CD4-positive, CD25-positive, alpha-beta regulatory T cell (primary cell): ENCODE measurements at regions not wholly inside any gene's neighbourhood (a gene's known extent, or its start where the extent isn't known, plus 50 kb on each side); places are given as distances from the start of the nearest gene placed in this dataset.

Source experiments
- ATAC-seq, 2 donors: fragments of 150-1000 bp; cut with Tn5 transposase; one replicate each; pipeline ENCODE4 v1.10.0; 2021; ENCODE audit warnings: low read depth in 2 of 2, moderate number of reproducible peaks in 2 of 2, moderate library complexity in 1 of 2
- DNase-seq, 3 donors: peaks; one replicate each; pipeline versions ENCODE4 v3.0.0 to v3.0.0-alpha.2; 2012 to 2022; ENCODE audit warnings: mixed read lengths in 1 of 3
- H3K27ac ChIP-seq: one replicate; pipeline ENCODE4 v1.7.0; 2013; ENCODE audit warnings: mild to moderate bottlenecking, low read length; ENCODE audit not compliant: insufficient read depth, poor library complexity, severe bottlenecking
- H3K27me3 ChIP-seq: one replicate; pipeline ENCODE4 v1.7.0; 2013; ENCODE audit warnings: low read length; ENCODE audit not compliant: control insufficient read depth, insufficient read depth
- H3K36me3 ChIP-seq: one replicate; pipeline ENCODE4 v1.7.0; 2013; ENCODE audit warnings: mild to moderate bottlenecking, low read length, moderate library complexity; ENCODE audit not compliant: control insufficient read depth, insufficient read depth
- H3K4me1 ChIP-seq: 2 replicates; pipeline ENCODE4 v1.7.0; 2013; ENCODE audit warnings: mild to moderate bottlenecking, low read length; ENCODE audit not compliant: insufficient read depth, control insufficient read depth, poor library complexity, severe bottlenecking
- H3K4me3 ChIP-seq: one replicate; pipeline ENCODE4 v1.7.0; 2013; ENCODE audit warnings: low read depth, mild to moderate bottlenecking, low read length, moderate library complexity
- H3K9me3 ChIP-seq, 2 experiments: 1 replicate in 1 of 2; 2 replicates in 1 of 2; pipeline ENCODE4 v1.7.0; 2013; ENCODE audit warnings: low read length in 2 of 2, mild to moderate bottlenecking in 1 of 2, moderate library complexity in 1 of 2; ENCODE audit not compliant: control insufficient read depth in 2 of 2
- H3K27ac Mint-ChIP-seq, 3 donors: one replicate each; pipeline ENCODE4 v1.8.0; 2020 to 2022; ENCODE audit warnings: mild to moderate bottlenecking in 3 of 3, mixed read lengths in 3 of 3, moderate library complexity in 2 of 3
- H3K27me3 Mint-ChIP-seq: one replicate; pipeline ENCODE4 v1.8.0; 2022; ENCODE audit warnings: mild to moderate bottlenecking, mixed read lengths
- H3K36me3 Mint-ChIP-seq: one replicate; pipeline ENCODE4 v1.8.0; 2020; ENCODE audit warnings: mixed read lengths
- H3K4me1 Mint-ChIP-seq, 4 donors: one replicate each; pipeline ENCODE4 v1.8.0; 2020 to 2022; ENCODE audit warnings: mixed read lengths in 4 of 4, mild to moderate bottlenecking in 1 of 4
- H3K4me3 Mint-ChIP-seq, 4 donors: one replicate each; pipeline ENCODE4 v1.8.0; 2020 to 2022; ENCODE audit warnings: mild to moderate bottlenecking in 4 of 4, mixed read lengths in 4 of 4, moderate library complexity in 3 of 4
- H3K9me3 Mint-ChIP-seq, 7 donors: one replicate each; pipeline ENCODE4 v1.8.0; 2020 to 2022; ENCODE audit warnings: mixed read lengths in 7 of 7, mild to moderate bottlenecking in 3 of 7, moderate library complexity in 2 of 7

- H3K4me3 Mint-ChIP-seq, result no peak overlapping the region
- H3K4me1 ChIP-seq, result no peaks in the 10 kb centered on the region
- H3K27me3 Mint-ChIP-seq, result no peaks in the 10 kb centered on the region
- no peaks in the 10 kb centered on the region for H3K36me3 ChIP-seq
- no peaks in the 10 kb centered on the region for H3K36me3 Mint-ChIP-seq
- ATAC-seq, result no peak
- no peak overlapping the region for H3K4me3 ChIP-seq
- no peaks in the 10 kb centered on the region for H3K9me3 Mint-ChIP-seq
- no peak overlapping the region for H3K27ac Mint-ChIP-seq
- DNase-seq, result no peak
- H3K9me3 ChIP-seq, result no peaks in the 10 kb centered on the region
- H3K27me3 ChIP-seq, result no peaks in the 10 kb centered on the region
- H3K4me1 Mint-ChIP-seq, result peaks cover 0 to 5% (median 0%) of the 10 kb centered on the region in 4 donors
- H3K27ac ChIP-seq, result no peak overlapping the region
These were observed 296.3 kb upstream of the ZMIZ1 start for GRCh38 chr10:78772486-78772885.

- Histone ChIP-seq H3K27me3 (no peaks in the 10 kb centered on the region), H3K4me1 (no peaks in the 10 kb centered on the region), H3K4me3 (no peak overlapping the region), H3K27ac (no peak overlapping the region), H3K36me3 (no peaks in the 10 kb centered on the region), H3K9me3 (no peaks in the 10 kb centered on the region)
- ATAC-seq (no peak), DNase-seq (no peak)
- H3K4me3 Mint-ChIP-seq, result no peak overlapping the region
- H3K27me3 Mint-ChIP-seq, result no peaks in the 10 kb centered on the region
- no peaks in the 10 kb centered on the region for H3K9me3 Mint-ChIP-seq
- H3K27ac Mint-ChIP-seq, result no peak overlapping the region
- peaks cover 0 to 5% (median 0%) of the 10 kb centered on the region in 4 donors for H3K4me1 Mint-ChIP-seq
- H3K36me3 Mint-ChIP-seq, result no peaks in the 10 kb centered on the region
These were observed 295.7 kb upstream of the ZMIZ1 start for GRCh38 chr10:78772986-78773530.

GRCh38 chr10:78774614-78774998 is 294.2 kb upstream of the ZMIZ1 start:
- Histone ChIP-seq H3K27ac (no peak overlapping the region), H3K9me3 (no peaks in the 10 kb centered on the region), H3K27me3 (no peaks in the 10 kb centered on the region), H3K4me3 (no peak overlapping the region), H3K4me1 (no peaks in the 10 kb centered on the region), H3K36me3 (no peaks in the 10 kb centered on the region)
- Mint-ChIP-seq H3K4me1 (peaks cover 0 to 5% (median 0%) of the 10 kb centered on the region in 4 donors), H3K27me3 (no peaks in the 10 kb centered on the region), H3K27ac (no peak overlapping the region), H3K36me3 (no peaks in the 10 kb centered on the region), H3K9me3 (no peaks in the 10 kb centered on the region), H3K4me3 (no peak overlapping the region)
- DNase-seq (no peak), ATAC-seq (no peak)

- Histone ChIP-seq H3K27me3 (no peaks in the 10 kb centered on the region), H3K4me3 (no peak overlapping the region), H3K4me1 (no peaks in the 10 kb centered on the region), H3K27ac (no peak overlapping the region), H3K9me3 (no peaks in the 10 kb centered on the region), H3K36me3 (no peaks in the 10 kb centered on the region)
- Mint-ChIP-seq H3K36me3 (no peaks in the 10 kb centered on the region), H3K4me3 (no peak overlapping the region), H3K27ac (no peak overlapping the region), H3K27me3 (no peaks in the 10 kb centered on the region), H3K4me1 (peaks cover 0 to 5% (median 0%) of the 10 kb centered on the region in 4 donors), H3K9me3 (no peaks in the 10 kb centered on the region)
- ATAC-seq, result no peak
- no peak for DNase-seq
These were observed 293.6 kb upstream of the ZMIZ1 start for GRCh38 chr10:78774999-78775711.

- H3K4me1 Mint-ChIP-seq, result peaks cover 0 to 5% (median 0%) of the 10 kb centered on the region in 4 donors
- H3K27ac Mint-ChIP-seq, result no peak overlapping the region
- Histone ChIP-seq H3K27ac (no peak overlapping the region), H3K4me3 (no peak overlapping the region), H3K36me3 (no peaks in the 10 kb centered on the region), H3K27me3 (no peaks in the 10 kb centered on the region), H3K4me1 (no peaks in the 10 kb centered on the region), H3K9me3 (no peaks in the 10 kb centered on the region)
- no peak overlapping the region for H3K4me3 Mint-ChIP-seq
- H3K9me3 Mint-ChIP-seq, result no peaks in the 10 kb centered on the region
- H3K27me3 Mint-ChIP-seq, result peaks cover 1% of the 10 kb centered on the region
- DNase-seq, result no peak
- H3K36me3 Mint-ChIP-seq, result no peaks in the 10 kb centered on the region
- no peak for ATAC-seq
These were observed 292.9 kb upstream of the ZMIZ1 start for GRCh38 chr10:78775891-78776290.

- H3K4me3 Mint-ChIP-seq, result no peak overlapping the region
- Histone ChIP-seq H3K27me3 (no peaks in the 10 kb centered on the region), H3K27ac (no peak overlapping the region), H3K4me1 (no peaks in the 10 kb centered on the region), H3K4me3 (no peak overlapping the region), H3K36me3 (no peaks in the 10 kb centered on the region), H3K9me3 (no peaks in the 10 kb centered on the region)
- no peaks in the 10 kb centered on the region for H3K36me3 Mint-ChIP-seq
- H3K9me3 Mint-ChIP-seq, result no peaks in the 10 kb centered on the region
- H3K4me1 Mint-ChIP-seq, result peaks cover 0 to 5% (median 0%) of the 10 kb centered on the region in 4 donors
- no peak for DNase-seq
- peaks cover 5% of the 10 kb centered on the region for H3K27me3 Mint-ChIP-seq
- no peak for ATAC-seq
- H3K27ac Mint-ChIP-seq, result no peak overlapping the region
These were observed 292.0 kb upstream of the ZMIZ1 start for GRCh38 chr10:78776756-78777155.

GRCh38 chr10:78777466-78777865 is 291.3 kb upstream of the ZMIZ1 start:
- H3K4me3 ChIP-seq, result no peak overlapping the region
- DNase-seq (no peak), ATAC-seq (no peak)
- no peak overlapping the region for H3K27ac ChIP-seq
- H3K4me1 Mint-ChIP-seq, result peaks cover 0 to 5% (median 0%) of the 10 kb centered on the region in 4 donors
- no peaks in the 10 kb centered on the region for H3K4me1 ChIP-seq
- H3K27me3 ChIP-seq, result no peaks in the 10 kb centered on the region
- no peaks in the 10 kb centered on the region for H3K36me3 ChIP-seq
- H3K27ac Mint-ChIP-seq, result no peak overlapping the region
- H3K4me3 Mint-ChIP-seq, result no peak overlapping the region
- peaks cover 5% of the 10 kb centered on the region for H3K27me3 Mint-ChIP-seq
- no peaks in the 10 kb centered on the region for H3K36me3 Mint-ChIP-seq
- H3K9me3 Mint-ChIP-seq, result no peaks in the 10 kb centered on the region
- no peaks in the 10 kb centered on the region for H3K9me3 ChIP-seq

- no peaks in the 10 kb centered on the region for H3K4me1 ChIP-seq
- Mint-ChIP-seq H3K4me1 (peaks cover 0 to 5% (median 0%) of the 10 kb centered on the region in 4 donors), H3K36me3 (no peaks in the 10 kb centered on the region), H3K27me3 (peaks cover 5% of the 10 kb centered on the region), H3K27ac (no peak overlapping the region), H3K4me3 (no peak overlapping the region), H3K9me3 (no peaks in the 10 kb centered on the region)
- ATAC-seq, result no peak
- H3K27ac ChIP-seq, result no peak overlapping the region
- H3K36me3 ChIP-seq, result no peaks in the 10 kb centered on the region
- no peak overlapping the region for H3K4me3 ChIP-seq
- no peak for DNase-seq
- H3K27me3 ChIP-seq, result no peaks in the 10 kb centered on the region
- no peaks in the 10 kb centered on the region for H3K9me3 ChIP-seq
These were observed 290.9 kb upstream of the ZMIZ1 start for GRCh38 chr10:78777867-78778266.
